Astrocyte (in vitro differentiated cells and primary cell): ENCODE measurements at regions not wholly inside any gene's neighbourhood (a gene's known extent, or its start where the extent isn't known, plus 50 kb on each side); places are given as distances from the start of the nearest gene placed in this dataset.

Experiments
- DNase-seq: peaks from one replicate; pipeline ENCODE4 v3.0.0-alpha.2; 2010; ENCODE audit warnings: low read depth
- FAIRE-seq: peaks from 2 replicates; lab custom pipeline; 2011; peaks lifted over from hg19 to GRCh38; lab: Jason Lieb, UNC
- H2AFZ ChIP-seq: 2 replicates; pipeline ENCODE4 v1.6.0; 2012; ENCODE audit warnings: low read depth, low read length, inconsistent platforms
- H3K27ac ChIP-seq: 2 replicates; pipeline ENCODE4 v1.5.1; 2011; ENCODE audit warnings: low read depth, low read length, inconsistent platforms
- H3K27me3 ChIP-seq: 2 replicates; pipeline ENCODE4 v1.6.0; 2011; ENCODE audit warnings: low read length, inconsistent platforms; ENCODE audit not compliant: insufficient read depth
- H3K36me3 ChIP-seq: 2 replicates; pipeline ENCODE4 v1.5.1; 2011; ENCODE audit warnings: low read length, inconsistent platforms; ENCODE audit not compliant: insufficient read depth
- H3K4me1 ChIP-seq: 2 replicates; pipeline ENCODE4 v1.5.1; 2011; ENCODE audit warnings: low read length, inconsistent platforms; ENCODE audit not compliant: insufficient read depth
- H3K4me2 ChIP-seq: 2 replicates; pipeline ENCODE4 v1.6.0; 2012; ENCODE audit warnings: low read length, inconsistent platforms
- H3K4me3 ChIP-seq: 2 replicates; pipeline ENCODE4 v1.5.1; 2011; ENCODE audit warnings: low read depth, mild to moderate bottlenecking, low read length, inconsistent platforms; ENCODE audit not compliant: insufficient read depth
- H3K79me2 ChIP-seq: 2 replicates; pipeline ENCODE4 v1.6.0; 2012; ENCODE audit warnings: mild to moderate bottlenecking, low read length, inconsistent platforms; ENCODE audit not compliant: insufficient read depth
- H3K9ac ChIP-seq: 2 replicates; pipeline ENCODE4 v1.6.0; 2012; ENCODE audit warnings: mild to moderate bottlenecking, low read length, inconsistent platforms
- H3K9me3 ChIP-seq: 2 replicates; pipeline ENCODE4 v1.5.1; 2012; ENCODE audit warnings: low read depth, mild to moderate bottlenecking, low read length, inconsistent platforms; ENCODE audit not compliant: insufficient read depth
- H4K20me1 ChIP-seq: 2 replicates; pipeline ENCODE4 v1.6.0; 2012; ENCODE audit warnings: low read length, inconsistent platforms; ENCODE audit not compliant: insufficient read depth
- H3K27ac Mint-ChIP-seq: one replicate; pipeline ENCODE4 v1.8.0; 2021; ENCODE audit warnings: mild to moderate bottlenecking, mixed read lengths; ENCODE audit not compliant: unreplicated experiment
- H3K27me3 Mint-ChIP-seq: one replicate; pipeline ENCODE4 v1.8.0; 2021; ENCODE audit warnings: low read depth, mixed read lengths; ENCODE audit not compliant: unreplicated experiment
- H3K36me3 Mint-ChIP-seq: one replicate; pipeline ENCODE4 v1.8.0; 2021; ENCODE audit warnings: low read depth, mixed read lengths; ENCODE audit not compliant: unreplicated experiment
- H3K4me1 Mint-ChIP-seq: one replicate; pipeline ENCODE4 v1.8.0; 2021; ENCODE audit warnings: low read depth, mixed read lengths; ENCODE audit not compliant: unreplicated experiment
- H3K4me3 Mint-ChIP-seq: one replicate; pipeline ENCODE4 v1.8.0; 2021; ENCODE audit warnings: mild to moderate bottlenecking, moderate library complexity, mixed read lengths; ENCODE audit not compliant: unreplicated experiment
- H3K9me3 Mint-ChIP-seq: one replicate; pipeline ENCODE4 v1.8.0; 2021; ENCODE audit warnings: mild to moderate bottlenecking, mixed read lengths; ENCODE audit not compliant: unreplicated experiment
- CTCF ChIP-seq: IDR thresholded peaks from 2 replicates; pipeline ENCODE4 v1.5.1; 2011; ENCODE audit warnings: low read depth, mild to moderate bottlenecking, inconsistent platforms, low read length, moderate library complexity; ENCODE audit not compliant: insufficient read depth
- EZH2 ChIP-seq: IDR thresholded peaks from 2 replicates; pipeline ENCODE4 v1.6.1; 2012; ENCODE audit warnings: mild to moderate bottlenecking, low read length, inconsistent platforms; ENCODE audit not compliant: insufficient read depth

DNA sequence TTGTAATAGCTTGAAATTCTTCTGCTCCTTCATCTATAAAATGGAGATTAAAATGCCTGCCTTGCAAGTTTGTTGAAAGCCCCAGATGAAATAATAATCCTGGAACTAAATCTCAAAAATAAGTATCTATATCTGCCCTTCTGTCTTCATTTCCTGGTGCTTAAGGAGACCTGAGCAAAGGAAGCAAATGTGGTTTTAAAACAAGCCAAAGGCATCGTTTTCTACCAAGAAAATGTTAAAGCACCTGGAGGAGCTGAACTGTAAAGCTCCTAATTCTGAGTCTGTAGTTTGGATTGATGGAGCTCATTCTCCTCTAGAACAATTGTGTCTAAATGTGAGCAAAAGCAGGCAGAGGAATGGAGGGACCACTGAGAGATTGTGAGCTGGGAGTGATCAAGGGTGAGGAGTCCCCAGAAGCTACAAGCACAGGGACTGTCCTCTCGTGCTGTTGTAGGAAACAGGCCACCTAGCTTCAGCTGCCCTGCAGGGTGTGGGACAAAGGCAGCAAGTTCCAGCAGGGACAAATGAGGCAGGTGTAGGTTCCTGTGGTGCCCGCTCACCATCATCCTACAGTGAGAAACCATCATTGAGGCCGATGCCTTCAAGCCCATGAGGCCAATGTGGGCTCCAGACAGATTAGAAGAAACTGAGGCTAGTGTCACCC lies 420.7 kb upstream of the TRIB2 start:
- no peak overlapping the region for H3K9ac ChIP-seq
- no peak overlapping the region for H3K27ac Mint-ChIP-seq
- H4K20me1 ChIP-seq = no peaks in the 10 kb centered on the region
- H3K9me3 Mint-ChIP-seq = peaks cover 8% of the 10 kb centered on the region
- no peak overlapping the region for H3K4me3 Mint-ChIP-seq
- no peaks in the 10 kb centered on the region for H3K79me2 ChIP-seq
- no peaks in the 10 kb centered on the region for H3K27me3 Mint-ChIP-seq
- DNase-seq = no peak
- no peaks in the 10 kb centered on the region for H3K36me3 Mint-ChIP-seq
- no peak for FAIRE-seq
- TF ChIP-seq EZH2 = no peak
- TF ChIP-seq CTCF = no peak
- peaks cover 5% of the 10 kb centered on the region for H3K9me3 ChIP-seq
- H3K4me3 ChIP-seq = no peak overlapping the region
- H2AFZ ChIP-seq = no peak overlapping the region
- H3K27ac ChIP-seq = no peak overlapping the region
- H3K36me3 ChIP-seq = no peaks in the 10 kb centered on the region
- H3K4me1 Mint-ChIP-seq = peaks cover 6% of the 10 kb centered on the region
- H3K27me3 ChIP-seq = peaks cover 7% of the 10 kb centered on the region
- H3K4me2 ChIP-seq = no peak overlapping the region
- no peaks in the 10 kb centered on the region for H3K4me1 ChIP-seq

GRCh38 chr2:12296915-12297314 lies 419.8 kb upstream of the TRIB2 start:
- H3K4me1 ChIP-seq = no peaks in the 10 kb centered on the region
- H3K27me3 ChIP-seq = peaks cover 9% of the 10 kb centered on the region
- peaks cover 6% of the 10 kb centered on the region for H3K4me1 Mint-ChIP-seq
- H4K20me1 ChIP-seq = no peaks in the 10 kb centered on the region
- no peak overlapping the region for H3K4me2 ChIP-seq
- H3K36me3 ChIP-seq = no peaks in the 10 kb centered on the region
- no peak overlapping the region for H2AFZ ChIP-seq
- DNase-seq (no peak), FAIRE-seq (no peak)
- H3K4me3 Mint-ChIP-seq = no peak overlapping the region
- TF ChIP-seq EZH2 (no peak), CTCF (no peak)
- H3K9me3 Mint-ChIP-seq = peaks cover 5% of the 10 kb centered on the region
- H3K9ac ChIP-seq = no peak overlapping the region
- H3K27me3 Mint-ChIP-seq = no peaks in the 10 kb centered on the region
- H3K4me3 ChIP-seq = no peak overlapping the region
- H3K36me3 Mint-ChIP-seq = no peaks in the 10 kb centered on the region
- H3K27ac Mint-ChIP-seq = no peak overlapping the region
- H3K79me2 ChIP-seq = no peaks in the 10 kb centered on the region
- H3K27ac ChIP-seq = no peak overlapping the region
- peaks cover 5% of the 10 kb centered on the region for H3K9me3 ChIP-seq

DNA sequence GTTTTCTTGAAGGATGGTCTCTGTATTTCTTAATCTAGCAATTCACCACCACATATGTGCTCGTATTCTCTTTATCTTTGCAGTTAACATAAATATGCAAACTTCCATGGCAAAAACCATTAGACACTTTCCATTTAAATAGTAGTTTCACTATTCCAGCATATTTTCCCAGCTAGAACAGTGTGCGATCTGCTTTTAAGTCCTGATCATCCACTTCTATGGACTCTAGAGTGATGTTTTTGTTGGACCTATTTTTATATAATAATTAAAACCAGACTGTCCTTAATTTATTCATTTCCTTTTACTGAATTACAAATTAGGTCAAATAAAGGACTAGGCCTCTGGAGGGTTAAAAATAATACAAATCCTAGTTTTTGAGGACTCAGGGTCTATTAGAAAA lies 418.4 kb upstream of the TRIB2 start:
- no peak overlapping the region for H3K4me3 ChIP-seq
- H3K27me3 Mint-ChIP-seq = no peaks in the 10 kb centered on the region
- no peak for TF ChIP-seq EZH2
- no peak for TF ChIP-seq CTCF
- no peak overlapping the region for H2AFZ ChIP-seq
- H3K4me2 ChIP-seq = no peak overlapping the region
- peaks cover 9% of the 10 kb centered on the region for H3K27me3 ChIP-seq
- no peak overlapping the region for H3K4me3 Mint-ChIP-seq
- no peak overlapping the region for H3K27ac Mint-ChIP-seq
- FAIRE-seq (no peak), DNase-seq (no peak)
- no peaks in the 10 kb centered on the region for H3K79me2 ChIP-seq
- no peak overlapping the region for H3K9ac ChIP-seq
- peaks cover 5% of the 10 kb centered on the region for H3K9me3 Mint-ChIP-seq
- peaks cover 3% of the 10 kb centered on the region for H3K4me1 ChIP-seq
- H3K27ac ChIP-seq = no peak overlapping the region
- no peaks in the 10 kb centered on the region for H4K20me1 ChIP-seq
- peaks cover 5% of the 10 kb centered on the region for H3K9me3 ChIP-seq
- H3K36me3 ChIP-seq = no peaks in the 10 kb centered on the region
- H3K4me1 Mint-ChIP-seq = peaks cover 11% of the 10 kb centered on the region
- H3K36me3 Mint-ChIP-seq = no peaks in the 10 kb centered on the region
